Osteocyte (in vitro differentiated cells): ENCODE measurements at regions not wholly inside any gene's neighbourhood (a gene's known extent, or its start where the extent isn't known, plus 50 kb on each side); places are given as distances from the start of the nearest gene placed in this dataset.
A peak's percentile ranks its signal among the peaks of the same experiment; 100 is the strongest.

Source experiments
- DNase-seq: peaks from one replicate; pipeline ENCODE4 v3.0.0; 2021; ENCODE audit warnings: mixed read lengths; ENCODE audit not compliant: unreplicated experiment; ENCODE audit errors: extremely low spot score
- H3K27ac Mint-ChIP-seq: one replicate; pipeline ENCODE4 v1.8.0; 2021; ENCODE audit warnings: mild to moderate bottlenecking, mixed read lengths; ENCODE audit not compliant: unreplicated experiment
- H3K27me3 Mint-ChIP-seq: one replicate; pipeline ENCODE4 v1.8.0; 2021; ENCODE audit warnings: mixed read lengths; ENCODE audit not compliant: unreplicated experiment
- H3K36me3 Mint-ChIP-seq: one replicate; pipeline ENCODE4 v1.8.0; 2021; ENCODE audit warnings: mixed read lengths; ENCODE audit not compliant: unreplicated experiment
- H3K4me1 Mint-ChIP-seq: one replicate; pipeline ENCODE4 v1.8.0; 2021; ENCODE audit warnings: mixed read lengths; ENCODE audit not compliant: unreplicated experiment
- H3K4me3 Mint-ChIP-seq: one replicate; pipeline ENCODE4 v1.8.0; 2021; ENCODE audit warnings: mild to moderate bottlenecking, moderate library complexity, mixed read lengths; ENCODE audit not compliant: unreplicated experiment
- H3K9me3 Mint-ChIP-seq: one replicate; pipeline ENCODE4 v1.8.0; 2021; ENCODE audit warnings: mixed read lengths; ENCODE audit not compliant: unreplicated experiment
- CTCF ChIP-seq: fragments of 200-600 bp; sonication (generic); IDR thresholded peaks from 2 replicates; pipeline ENCODE4 v1.5.0; 2021; ENCODE audit warnings: antibody characterized with exemption, mild to moderate bottlenecking, moderate library complexity

GRCh38 chr9:129480745-129481144 is 140.2 kb downstream of the C9orf50 start:
- Mint-ChIP-seq H3K27me3 (no peaks in the 10 kb centered on the region), H3K27ac (peak overlapping the region; percentile 88), H3K9me3 (no peaks in the 10 kb centered on the region), H3K36me3 (no peaks in the 10 kb centered on the region), H3K4me3 (no peak overlapping the region), H3K4me1 (peaks cover 76% of the 10 kb centered on the region)
- TF ChIP-seq CTCF: no peak
- DNase-seq: no peak

- H3K4me1 Mint-ChIP-seq: peaks cover 71% of the 10 kb centered on the region
- no peak overlapping the region for H3K4me3 Mint-ChIP-seq
- no peaks in the 10 kb centered on the region for H3K27me3 Mint-ChIP-seq
- no peak for DNase-seq
- peak overlapping the region; percentile 88 for H3K27ac Mint-ChIP-seq
- H3K9me3 Mint-ChIP-seq: no peaks in the 10 kb centered on the region
- TF ChIP-seq CTCF: no peak
- H3K36me3 Mint-ChIP-seq: no peaks in the 10 kb centered on the region
Observed at GRCh38 chr9:129480227-129480626, 140.7 kb downstream of the C9orf50 start.

GRCh38 chr9:129479631-129480011 is 141.3 kb downstream of the C9orf50 start:
- no peaks in the 10 kb centered on the region for H3K36me3 Mint-ChIP-seq
- H3K27ac Mint-ChIP-seq: peak overlapping the region; percentile 79
- H3K4me3 Mint-ChIP-seq: no peak overlapping the region
- TF ChIP-seq CTCF: no peak
- H3K4me1 Mint-ChIP-seq: peaks cover 65% of the 10 kb centered on the region
- no peaks in the 10 kb centered on the region for H3K27me3 Mint-ChIP-seq
- no peaks in the 10 kb centered on the region for H3K9me3 Mint-ChIP-seq
- no peak for DNase-seq

- peak overlapping the region; percentile 79 for H3K27ac Mint-ChIP-seq
- H3K4me3 Mint-ChIP-seq: no peak overlapping the region
- no peaks in the 10 kb centered on the region for H3K36me3 Mint-ChIP-seq
- peaks cover 63% of the 10 kb centered on the region for H3K4me1 Mint-ChIP-seq
- no peaks in the 10 kb centered on the region for H3K9me3 Mint-ChIP-seq
- DNase-seq: no peak
- H3K27me3 Mint-ChIP-seq: no peaks in the 10 kb centered on the region
- TF ChIP-seq CTCF: no peak
Observed at GRCh38 chr9:129478961-129479630, 141.8 kb downstream of the C9orf50 start.

- Mint-ChIP-seq H3K36me3 (no peaks in the 10 kb centered on the region), H3K4me1 (peaks cover 63% of the 10 kb centered on the region), H3K4me3 (no peak overlapping the region), H3K27me3 (no peaks in the 10 kb centered on the region), H3K27ac (peak overlapping the region; percentile 79), H3K9me3 (no peaks in the 10 kb centered on the region)
- DNase-seq: no peak
- no peak for TF ChIP-seq CTCF
Observed at GRCh38 chr9:129478461-129478860, 142.4 kb downstream of the C9orf50 start.
